AG04449 (cell line): ENCODE measurements at regions not wholly inside any gene's neighbourhood (a gene's known extent, or its start where the extent isn't known, plus 50 kb on each side); places are given as distances from the start of the nearest gene placed in this dataset.

Experiments
- CTCF ChIA-PET: fragments of 350-600 bp; formaldehyde crosslinking; extraction: SDS; loops from one replicate; lab custom pipeline; 2021; ENCODE audit warnings: antibody characterized with exemption; lab: Yijun Ruan, JAX
- POLR2A ChIA-PET: fragments of 400-600, 350-600 bp; formaldehyde crosslinking; extraction: SDS; loops from one replicate; lab custom pipeline; 2020; ENCODE audit warnings: antibody characterized with exemption, inconsistent platforms; lab: Yijun Ruan, JAX
- DNase-seq: peaks from one replicate; pipeline ENCODE4 v3.0.0-alpha.2; 2010; ENCODE audit warnings: low read depth, low spot score
- H3K4me3 ChIP-seq: 2 replicates; pipeline ENCODE4 v1.5.1; 2011; ENCODE audit warnings: low read depth, mild to moderate bottlenecking, control low read depth, low read length
- CTCF ChIP-seq: IDR thresholded peaks from one replicate; pipeline ENCODE4 v1.5.1; 2011; ENCODE audit warnings: mild to moderate bottlenecking, moderate library complexity, low read length, control low read depth, inconsistent platforms; ENCODE audit not compliant: insufficient read depth; ENCODE audit errors: missing control alignments

DNA sequence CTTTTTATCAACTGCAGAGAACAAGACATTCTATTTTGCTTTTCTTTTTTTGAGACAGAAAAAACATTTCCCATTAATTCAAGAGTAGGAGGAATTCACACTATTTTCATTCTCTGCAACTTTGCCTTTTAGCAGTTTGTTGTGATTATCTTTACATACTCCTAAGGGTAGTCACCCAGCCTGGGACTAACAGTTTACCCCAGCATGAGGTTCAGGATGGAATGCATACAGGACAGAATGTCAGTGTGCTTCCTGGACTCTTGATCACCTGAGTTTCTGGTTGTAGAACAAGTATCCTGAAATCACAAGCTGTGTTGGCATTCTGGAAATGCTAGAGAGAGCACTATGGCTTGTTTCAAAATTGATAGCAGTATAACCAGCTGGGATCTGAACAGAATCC is 368.1 kb downstream of the KIF4B start:
- POLR2A ChIA-PET, result no interaction called here
- no peak for DNase-seq
- no peak overlapping the region for H3K4me3 ChIP-seq
- TF ChIP-seq CTCF, result no peak
- CTCF ChIA-PET, result no interaction called here

DNA sequence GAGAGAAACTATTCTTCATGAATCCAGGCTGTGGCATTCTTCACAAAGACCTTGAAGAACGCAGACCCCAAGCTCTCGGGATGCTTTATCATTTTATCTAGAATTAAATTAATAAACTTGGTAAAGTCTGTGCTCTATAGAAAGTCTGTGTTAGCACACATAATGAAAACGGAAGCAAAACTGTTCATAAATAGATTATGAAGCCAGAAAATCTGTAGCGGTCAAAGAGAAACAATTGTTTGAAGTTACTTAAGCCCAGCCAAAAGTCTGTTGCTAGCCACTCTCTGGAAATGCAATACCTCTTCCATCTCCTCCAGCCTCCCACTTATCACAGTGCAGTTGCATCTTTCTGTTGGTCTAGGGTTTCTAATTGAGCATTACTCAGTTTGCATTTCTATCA is 375.9 kb downstream of the KIF4B start:
- ChIA-PET POLR2A (no interaction called here), CTCF (no interaction called here)
- no peak for DNase-seq
- H3K4me3 ChIP-seq, result no peak overlapping the region
- no peak for TF ChIP-seq CTCF

GRCh38 chr5:155394727-155395126 is 381.2 kb downstream of the KIF4B start:
- CTCF ChIA-PET, result no interaction called here
- POLR2A ChIA-PET, result no interaction called here
- H3K4me3 ChIP-seq, result no peak overlapping the region
- TF ChIP-seq CTCF, result no peak
- no peak for DNase-seq

GRCh38 chr5:155402927-155403640 is 389.5 kb downstream of the KIF4B start:
- TF ChIP-seq CTCF, result no peak
- ChIA-PET CTCF (no interaction called here), POLR2A (no interaction called here)
- no peak for DNase-seq
- no peak overlapping the region for H3K4me3 ChIP-seq

GRCh38 chr5:155406815-155407214 is 393.3 kb downstream of the KIF4B start:
- TF ChIP-seq CTCF, result no peak
- CTCF ChIA-PET, result no interaction called here
- POLR2A ChIA-PET, result no interaction called here
- no peak for DNase-seq
- no peak overlapping the region for H3K4me3 ChIP-seq

GRCh38 chr5:155408465-155408864 is 394.9 kb downstream of the KIF4B start:
- no peak overlapping the region for H3K4me3 ChIP-seq
- DNase-seq, result no peak
- POLR2A ChIA-PET, result no interaction called here
- CTCF ChIA-PET, result no interaction called here
- no peak for TF ChIP-seq CTCF
